ENCODE measurements at regions not wholly inside any gene's neighbourhood (a gene's known extent, or its start where the extent isn't known, plus 50 kb on each side); places are given as distances from the start of the nearest gene placed in this dataset.
"Not testable (repeated sequence)": the region's sequence is repeated elsewhere in the genome, so short reads cannot be mapped to it uniquely, and the experiment has no call there.

- Histone ChIP-seq H3K4me3 (ENCODE audit: low read length) (no peak overlapping the region), H3K27ac (ENCODE audit: low read depth in 1 of 2, low read length in 2 of 2) (no peak overlapping the region), H3K9me3 (ENCODE audit: control insufficient read depth in 1 of 2, insufficient read depth in 1 of 2, low read length in 2 of 2) (no peaks in the 10 kb centered on the region), H3K27me3 (ENCODE audit: control insufficient read depth in 1 of 2, insufficient read depth in 2 of 2, low read length in 2 of 2) (no peaks in the 10 kb centered on the region), H3K36me3 (ENCODE audit: insufficient read depth, low read length) (no peaks in the 10 kb centered on the region), H3K4me1 (ENCODE audit: insufficient read depth, low read length) (no peaks in the 10 kb centered on the region)
- ChIA-PET CTCF (no interaction called here), POLR2A (no interaction called here)
- Mint-ChIP-seq H3K4me1 (ENCODE audit: low read depth) (no peaks in the 10 kb centered on the region), H3K9me3 (peaks cover 12% of the 10 kb centered on the region), H3K36me3 (ENCODE audit: low read depth) (no peaks in the 10 kb centered on the region), H3K27me3 (no peaks in the 10 kb centered on the region), H3K4me3 (no peak overlapping the region), H3K27ac (no peak overlapping the region)
- intact Hi-C loops (cut with DNase I, micrococcal nuclease): no loop called here
- no peak for TF ChIP-seq CTCF (IDR thresholded peaks at IDR 0.05)
- DNase-seq (no peak), ATAC-seq (ENCODE audit: poor library complexity) (no peak)
These were observed 123.0 kb upstream of the TACR3 start for GRCh38 chr4:103842637-103843239.

GRCh38 chr4:103842076-103842475 is 122.3 kb upstream of the TACR3 start:
- H3K27me3 ChIP-seq (ENCODE audit: control insufficient read depth in 1 of 2, insufficient read depth in 2 of 2, low read length in 2 of 2): no peaks in the 10 kb centered on the region
- Mint-ChIP-seq H3K36me3 (ENCODE audit: low read depth) (no peaks in the 10 kb centered on the region), H3K4me3 (no peak overlapping the region), H3K4me1 (ENCODE audit: low read depth) (no peaks in the 10 kb centered on the region), H3K27me3 (no peaks in the 10 kb centered on the region), H3K9me3 (peaks cover 12% of the 10 kb centered on the region), H3K27ac (no peak overlapping the region)
- DNase-seq (no peak), ATAC-seq (ENCODE audit: poor library complexity) (no peak)
- H3K4me1 ChIP-seq (ENCODE audit: insufficient read depth, low read length): no peaks in the 10 kb centered on the region
- ChIA-PET POLR2A (no interaction called here), CTCF (no interaction called here)
- no peak for TF ChIP-seq CTCF (IDR thresholded peaks at IDR 0.05)
- H3K36me3 ChIP-seq (ENCODE audit: insufficient read depth, low read length): no peaks in the 10 kb centered on the region
- H3K4me3 ChIP-seq (ENCODE audit: low read length): no peak overlapping the region
- intact Hi-C loops (cut with DNase I, micrococcal nuclease): no loop called here
- no peaks in the 10 kb centered on the region for H3K9me3 ChIP-seq (ENCODE audit: control insufficient read depth in 1 of 2, insufficient read depth in 1 of 2, low read length in 2 of 2)
- H3K27ac ChIP-seq (ENCODE audit: low read depth in 1 of 2, low read length in 2 of 2): no peak overlapping the region

GRCh38 chr4:103810308-103810707 is 90.5 kb upstream of the TACR3 start:
- DNase-seq; H3K27ac Mint-ChIP-seq; H3K4me1 ChIP-seq (ENCODE audit: insufficient read depth, low read length); H3K27ac ChIP-seq (ENCODE audit: low read depth in 1 of 2, low read length in 2 of 2); H3K9me3 Mint-ChIP-seq; POLR2A ChIA-PET; H3K4me1 Mint-ChIP-seq (ENCODE audit: low read depth); intact Hi-C loops (cut with DNase I, micrococcal nuclease); H3K27me3 ChIP-seq (ENCODE audit: control insufficient read depth in 1 of 2, insufficient read depth in 2 of 2, low read length in 2 of 2); H3K27me3 Mint-ChIP-seq; H3K4me3 ChIP-seq (ENCODE audit: low read length); H3K4me3 Mint-ChIP-seq; ATAC-seq (ENCODE audit: poor library complexity); H3K36me3 Mint-ChIP-seq (ENCODE audit: low read depth); H3K36me3 ChIP-seq (ENCODE audit: insufficient read depth, low read length); CTCF ChIA-PET; H3K9me3 ChIP-seq (ENCODE audit: control insufficient read depth in 1 of 2, insufficient read depth in 1 of 2, low read length in 2 of 2): not testable (repeated sequence)

- Histone ChIP-seq H3K36me3 (ENCODE audit: insufficient read depth, low read length) (no peaks in the 10 kb centered on the region), H3K9me3 (ENCODE audit: control insufficient read depth in 1 of 2, insufficient read depth in 1 of 2, low read length in 2 of 2) (no peaks in the 10 kb centered on the region), H3K4me3 (ENCODE audit: low read length) (no peak overlapping the region), H3K27me3 (ENCODE audit: control insufficient read depth in 1 of 2, insufficient read depth in 2 of 2, low read length in 2 of 2) (no peaks in the 10 kb centered on the region), H3K4me1 (ENCODE audit: insufficient read depth, low read length) (no peaks in the 10 kb centered on the region), H3K27ac (ENCODE audit: low read depth in 1 of 2, low read length in 2 of 2) (no peak overlapping the region)
- H3K4me1 Mint-ChIP-seq (ENCODE audit: low read depth): no peaks in the 10 kb centered on the region
- no peak overlapping the region for H3K4me3 Mint-ChIP-seq
- H3K27ac Mint-ChIP-seq: no peak overlapping the region
- DNase-seq (no peak), ATAC-seq (ENCODE audit: poor library complexity) (no peak)
- H3K36me3 Mint-ChIP-seq (ENCODE audit: low read depth): no peaks in the 10 kb centered on the region
- intact Hi-C loops (cut with DNase I, micrococcal nuclease): no loop called here
- CTCF ChIA-PET: no interaction called here
- no peak for TF ChIP-seq CTCF (IDR thresholded peaks at IDR 0.05)
- peaks cover 16% of the 10 kb centered on the region for H3K9me3 Mint-ChIP-seq
- POLR2A ChIA-PET: no interaction called here
- no peaks in the 10 kb centered on the region for H3K27me3 Mint-ChIP-seq
These were observed 83.0 kb upstream of the TACR3 start for GRCh38 chr4:103802766-103803165.

Data from CD4-positive, alpha-beta T cell (primary cell).